HG02884 (cell line): ENCODE measurements at regions not wholly inside any gene's neighbourhood (a gene's known extent, or its start where the extent isn't known, plus 50 kb on each side); places are given as distances from the start of the nearest gene placed in this dataset.
A peak's percentile ranks its signal among the peaks of the same experiment; 100 is the strongest.

ENCODE experiments used
- ATAC-seq: cut with Tn5 transposase; IDR thresholded peaks from one replicate; pipeline ENCODE4 v1.9.1; 2021; ENCODE audit warnings: mild to moderate bottlenecking, moderate library complexity; ENCODE audit not compliant: unreplicated experiment

- ATAC-seq = no peak
These were observed 52.8 kb upstream of the DHX15 start for GRCh38 chr4:24637173-24637572.

GRCh38 chr4:24638396-24638875 is 54.1 kb upstream of the DHX15 start:
- no peak for ATAC-seq

- no peak for ATAC-seq
These were observed 55.4 kb upstream of the DHX15 start for GRCh38 chr4:24639714-24640113.

- no peak for ATAC-seq
These were observed 56.0 kb upstream of the DHX15 start for GRCh38 chr4:24640366-24640765.

- ATAC-seq = no peak
These were observed 58.7 kb upstream of the DHX15 start for GRCh38 chr4:24642981-24643547.

- ATAC-seq = no peak
These were observed 59.6 kb upstream of the DHX15 start for GRCh38 chr4:24643774-24644520.

- no peak for ATAC-seq
These were observed 60.8 kb upstream of the DHX15 start for GRCh38 chr4:24644983-24645764.

- no peak for ATAC-seq
These were observed 61.6 kb upstream of the DHX15 start for GRCh38 chr4:24645765-24646550.

- ATAC-seq = no peak
These were observed 62.6 kb upstream of the DHX15 start for GRCh38 chr4:24646798-24647460.

GRCh38 chr4:24650849-24651640 is 66.7 kb upstream of the DHX15 start:
- ATAC-seq = no peak

GRCh38 chr4:24655326-24655725 is 71.0 kb upstream of the DHX15 start:
- ATAC-seq = no peak

- ATAC-seq = no peak
These were observed 71.6 kb upstream of the DHX15 start for GRCh38 chr4:24655971-24656370.

- no peak for ATAC-seq
These were observed 72.6 kb upstream of the DHX15 start for GRCh38 chr4:24656906-24657305.

GRCh38 chr4:24657768-24658617 is 73.6 kb upstream of the DHX15 start:
- ATAC-seq = peak; percentile 99

- ATAC-seq = no peak
These were observed 75.0 kb upstream of the DHX15 start for GRCh38 chr4:24659241-24659961.

GRCh38 chr4:24662056-24662455 is 77.7 kb upstream of the DHX15 start:
- no peak for ATAC-seq

GRCh38 chr4:24662542-24662941 is 78.2 kb upstream of the DHX15 start:
- no peak for ATAC-seq

GRCh38 chr4:24664956-24665355 is 80.6 kb upstream of the DHX15 start:
- ATAC-seq = no peak
